ENCODE measurements at regions not wholly inside any gene's neighbourhood (a gene's known extent, or its start where the extent isn't known, plus 50 kb on each side); places are given as distances from the start of the nearest gene placed in this dataset.

GRCh38 chr5:145280214-145280613, 554.9 kb downstream of the PRELID2 start:
- TF ChIP-seq ZFX (IDR thresholded peaks at IDR 0.05; ENCODE audit: borderline replicate concordance) (no peak), CTCF (IDR thresholded peaks at IDR 0.05) (no peak)
- H3K27ac ChIP-seq, result no peak overlapping the region

- no peak overlapping the region for H3K27ac ChIP-seq
- TF ChIP-seq ZFX (IDR thresholded peaks at IDR 0.05; ENCODE audit: borderline replicate concordance), result no peak
- no peak for TF ChIP-seq CTCF (IDR thresholded peaks at IDR 0.05)
These were observed 574.5 kb downstream of the PRELID2 start for GRCh38 chr5:145260670-145261069.

- no peak for TF ChIP-seq CTCF (IDR thresholded peaks at IDR 0.05)
- TF ChIP-seq ZFX (IDR thresholded peaks at IDR 0.05; ENCODE audit: borderline replicate concordance), result no peak
- no peak overlapping the region for H3K27ac ChIP-seq
These were observed 587.4 kb downstream of the PRELID2 start for GRCh38 chr5:145247745-145248040.

- no peak overlapping the region for H3K27ac ChIP-seq
- TF ChIP-seq CTCF (IDR thresholded peaks at IDR 0.05), result no peak
- TF ChIP-seq ZFX (IDR thresholded peaks at IDR 0.05; ENCODE audit: borderline replicate concordance), result no peak
These were observed 588.0 kb downstream of the PRELID2 start for GRCh38 chr5:145246961-145247744.

GRCh38 chr5:145246379-145246778, 588.8 kb downstream of the PRELID2 start:
- TF ChIP-seq ZFX (IDR thresholded peaks at IDR 0.05; ENCODE audit: borderline replicate concordance), result no peak
- TF ChIP-seq CTCF (IDR thresholded peaks at IDR 0.05), result no peak
- H3K27ac ChIP-seq, result no peak overlapping the region

- TF ChIP-seq CTCF (IDR thresholded peaks at IDR 0.05) (no peak), ZFX (IDR thresholded peaks at IDR 0.05; ENCODE audit: borderline replicate concordance) (no peak)
- no peak overlapping the region for H3K27ac ChIP-seq
These were observed 589.8 kb downstream of the PRELID2 start for GRCh38 chr5:145245354-145245753.

GRCh38 chr5:145244788-145245187, 590.4 kb downstream of the PRELID2 start:
- no peak for TF ChIP-seq ZFX (IDR thresholded peaks at IDR 0.05; ENCODE audit: borderline replicate concordance)
- no peak overlapping the region for H3K27ac ChIP-seq

- no peak overlapping the region for H3K27ac ChIP-seq
- TF ChIP-seq ZFX (IDR thresholded peaks at IDR 0.05; ENCODE audit: borderline replicate concordance) (no peak), CTCF (IDR thresholded peaks at IDR 0.05) (no peak)
These were observed 590.9 kb downstream of the PRELID2 start for GRCh38 chr5:145244251-145244650.

All from 22Rv1 (cell line).